ENCODE measurements at regions not wholly inside any gene's neighbourhood (a gene's known extent, or its start where the extent isn't known, plus 50 kb on each side); places are given as distances from the start of the nearest gene placed in this dataset.
A peak's percentile ranks its signal among the peaks of the same experiment; 100 is the strongest.
"Not testable (repeated sequence)": the region's sequence is repeated elsewhere in the genome, so short reads cannot be mapped to it uniquely, and the experiment has no call there.

DNA sequence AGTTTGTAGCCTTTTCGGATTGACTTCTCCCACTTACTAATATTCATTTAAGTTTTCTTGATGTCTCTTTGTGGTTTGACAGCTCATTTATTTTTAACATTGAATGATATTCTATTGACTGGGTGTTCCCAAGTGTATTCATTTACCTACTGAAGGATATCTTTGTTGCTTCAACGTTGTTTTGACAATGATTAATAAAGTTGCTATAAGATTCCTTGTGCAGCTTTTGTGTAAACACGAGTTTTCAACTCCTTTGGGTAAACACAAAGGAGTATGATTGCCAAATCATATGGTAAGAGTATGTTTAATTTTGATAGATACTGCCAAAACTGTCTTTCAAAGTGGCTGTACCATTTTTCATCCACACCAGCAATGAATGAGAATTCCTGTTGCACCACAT lies 1200.9 kb downstream of the DSC3 start:
- DNase-seq (ENCODE audit: low read depth) = no peak
- TF ChIP-seq, protein P1, sequence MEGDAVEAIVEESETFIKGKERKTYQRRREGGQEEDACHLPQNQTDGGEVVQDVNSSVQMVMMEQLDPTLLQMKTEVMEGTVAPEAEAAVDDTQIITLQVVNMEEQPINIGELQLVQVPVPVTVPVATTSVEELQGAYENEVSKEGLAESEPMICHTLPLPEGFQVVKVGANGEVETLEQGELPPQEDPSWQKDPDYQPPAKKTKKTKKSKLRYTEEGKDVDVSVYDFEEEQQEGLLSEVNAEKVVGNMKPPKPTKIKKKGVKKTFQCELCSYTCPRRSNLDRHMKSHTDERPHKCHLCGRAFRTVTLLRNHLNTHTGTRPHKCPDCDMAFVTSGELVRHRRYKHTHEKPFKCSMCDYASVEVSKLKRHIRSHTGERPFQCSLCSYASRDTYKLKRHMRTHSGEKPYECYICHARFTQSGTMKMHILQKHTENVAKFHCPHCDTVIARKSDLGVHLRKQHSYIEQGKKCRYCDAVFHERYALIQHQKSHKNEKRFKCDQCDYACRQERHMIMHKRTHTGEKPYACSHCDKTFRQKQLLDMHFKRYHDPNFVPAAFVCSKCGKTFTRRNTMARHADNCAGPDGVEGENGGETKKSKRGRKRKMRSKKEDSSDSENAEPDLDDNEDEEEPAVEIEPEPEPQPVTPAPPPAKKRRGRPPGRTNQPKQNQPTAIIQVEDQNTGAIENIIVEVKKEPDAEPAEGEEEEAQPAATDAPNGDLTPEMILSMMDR (IDR thresholded peaks at IDR 0.05; ENCODE audit: control insufficient read depth, insufficient read depth, low read depth, low read length, missing control alignments) = no peak
- no peak overlapping the region for H3K4me3 ChIP-seq (ENCODE audit: control insufficient read depth, low read depth, low read length)

DNA sequence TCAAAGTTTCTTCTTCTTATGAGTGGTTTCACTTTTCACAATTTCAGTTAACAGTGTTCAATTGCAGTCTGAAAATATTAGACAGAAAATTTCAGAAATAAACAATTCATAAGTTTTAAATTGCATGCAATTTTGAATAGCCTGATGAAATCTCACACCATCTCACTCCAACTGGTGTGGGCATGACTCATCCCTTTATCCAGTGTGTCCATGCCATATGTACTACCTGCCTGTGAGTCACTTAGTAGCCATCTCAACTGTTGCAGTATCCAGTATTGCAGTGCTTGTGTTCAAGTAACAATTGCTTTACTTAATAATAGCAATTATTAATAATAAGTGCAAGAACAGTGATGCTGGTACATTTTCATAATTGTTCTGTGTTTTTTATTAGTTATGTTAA lies 1202.5 kb downstream of the DSC3 start:
- TF ChIP-seq, protein P1 (IDR thresholded peaks at IDR 0.05; ENCODE audit: control insufficient read depth, insufficient read depth, low read depth, low read length, missing control alignments) = no peak
- peak; percentile 62 for DNase-seq (ENCODE audit: low read depth)
- H3K4me3 ChIP-seq (ENCODE audit: control insufficient read depth, low read depth, low read length) = no peak overlapping the region

DNA sequence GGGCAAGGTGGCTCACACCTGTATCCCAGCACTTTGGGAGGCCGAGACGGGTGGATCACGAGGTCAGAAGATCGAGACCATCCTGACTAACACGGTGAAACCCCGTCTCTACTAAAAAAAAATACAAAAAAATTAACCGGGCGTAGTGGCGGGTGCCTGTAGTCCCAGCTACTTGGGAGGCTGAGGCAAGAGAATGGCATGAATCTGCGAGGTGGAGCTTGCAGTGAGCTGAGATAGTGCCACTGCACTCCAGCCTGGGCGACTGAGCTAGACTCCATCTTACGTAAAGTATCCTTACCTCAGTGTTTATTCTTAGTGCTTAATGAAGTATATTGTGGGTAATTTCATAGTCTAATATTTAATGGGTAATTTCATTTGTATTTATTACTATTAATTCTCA lies 1203.6 kb downstream of the DSC3 start:
- not testable (repeated sequence) for DNase-seq (ENCODE audit: low read depth); H3K4me3 ChIP-seq (ENCODE audit: control insufficient read depth, low read depth, low read length)

DNA sequence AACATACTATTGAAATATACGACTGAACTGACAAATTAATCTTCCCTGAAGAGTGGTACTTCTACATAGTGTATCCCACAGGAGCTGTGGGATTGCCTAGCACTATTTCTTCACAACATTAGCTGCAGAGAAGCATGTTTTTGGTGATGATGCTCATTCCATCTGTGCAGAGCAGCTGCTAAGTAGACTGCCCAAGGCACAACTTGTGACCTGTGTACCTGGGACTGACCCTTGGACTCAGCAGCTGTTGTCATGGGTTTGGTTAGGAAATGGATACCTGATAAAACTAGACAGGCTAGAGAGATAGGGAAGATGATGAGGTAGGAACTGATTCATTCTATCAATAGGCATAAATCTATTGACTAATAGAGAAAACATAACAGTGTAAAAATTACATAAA lies 1204.0 kb downstream of the DSC3 start:
- no peak overlapping the region for H3K4me3 ChIP-seq (ENCODE audit: control insufficient read depth, low read depth, low read length)
- TF ChIP-seq, protein P1 (IDR thresholded peaks at IDR 0.05; ENCODE audit: control insufficient read depth, insufficient read depth, low read depth, low read length, missing control alignments) = no peak
- DNase-seq (ENCODE audit: low read depth) = no peak

DNA sequence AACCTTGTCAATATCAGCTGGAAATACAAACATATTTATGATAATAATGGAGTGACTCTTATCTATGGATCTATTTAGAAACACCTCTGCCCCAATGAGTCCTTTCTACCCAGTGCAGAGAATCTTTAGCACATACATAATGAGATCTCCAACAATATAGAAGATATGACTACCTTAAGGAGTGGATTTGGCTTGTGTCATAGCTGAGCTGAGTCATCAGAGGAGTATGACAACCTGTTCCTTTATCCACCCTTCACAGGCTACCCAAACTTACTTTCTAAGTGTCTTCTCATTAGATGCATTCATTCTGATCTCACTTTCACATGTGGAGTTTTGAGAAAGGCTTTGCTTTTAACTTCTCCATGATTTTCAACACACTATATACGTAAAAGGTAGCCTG lies 1218.9 kb downstream of the DSC3 start:
- no peak overlapping the region for H3K4me3 ChIP-seq (ENCODE audit: control insufficient read depth, low read depth, low read length)
- no peak for DNase-seq (ENCODE audit: low read depth)
- TF ChIP-seq, protein P1 (IDR thresholded peaks at IDR 0.05; ENCODE audit: control insufficient read depth, insufficient read depth, low read depth, low read length, missing control alignments) = no peak

DNA sequence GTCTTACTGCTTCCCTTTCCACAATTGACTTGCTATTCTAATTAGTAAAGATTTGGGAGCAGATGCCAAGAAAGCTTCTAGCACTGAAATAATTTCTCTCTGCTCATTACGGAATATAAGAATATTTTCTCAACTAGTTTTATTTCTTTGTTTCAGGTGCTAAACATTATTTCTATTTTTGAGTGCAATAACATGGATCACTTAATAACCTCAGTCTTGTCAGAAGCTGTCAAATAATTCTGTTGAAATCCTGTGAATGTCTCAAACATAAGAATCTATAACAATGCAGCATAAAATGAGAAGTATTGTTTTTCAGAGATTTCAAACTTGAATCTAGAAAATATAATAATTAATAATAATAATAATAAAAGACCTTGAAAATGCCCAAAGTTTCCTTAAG lies 1221.0 kb downstream of the DSC3 start:
- no peak overlapping the region for H3K4me3 ChIP-seq (ENCODE audit: control insufficient read depth, low read depth, low read length)
- TF ChIP-seq, protein P1 (IDR thresholded peaks at IDR 0.05; ENCODE audit: control insufficient read depth, insufficient read depth, low read depth, low read length, missing control alignments) = no peak
- DNase-seq (ENCODE audit: low read depth) = no peak

DNA sequence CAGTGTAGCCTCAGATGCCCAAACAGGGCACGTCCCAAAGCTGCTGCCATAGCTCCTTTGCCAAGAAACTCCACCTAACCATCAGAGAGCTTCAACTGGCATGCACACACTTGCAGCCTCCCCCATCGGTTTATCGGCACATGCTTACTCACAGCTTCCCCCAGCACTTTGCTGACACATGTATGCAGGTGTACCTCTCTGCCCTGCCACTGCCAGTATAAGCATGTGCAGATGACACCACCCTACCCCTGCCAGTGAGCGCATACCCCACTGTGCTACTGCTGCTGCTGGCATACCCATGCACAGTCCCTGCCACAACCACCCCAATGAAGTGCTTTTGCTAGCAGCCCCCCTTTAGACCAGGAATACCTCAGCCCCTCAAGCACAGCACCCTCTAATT lies 1231.0 kb downstream of the DSC3 start:
- TF ChIP-seq, protein P1 (IDR thresholded peaks at IDR 0.05; ENCODE audit: control insufficient read depth, insufficient read depth, low read depth, low read length, missing control alignments) = no peak
- H3K4me3 ChIP-seq (ENCODE audit: control insufficient read depth, low read depth, low read length) = no peak overlapping the region
- DNase-seq (ENCODE audit: low read depth) = no peak
